ENCODE measurements at regions not wholly inside any gene's neighbourhood (a gene's known extent, or its start where the extent isn't known, plus 50 kb on each side); places are given as distances from the start of the nearest gene placed in this dataset.

GRCh38 chr6:119742188-119742803 lies 392.7 kb upstream of the MAN1A1 start:
- TF ChIP-seq CTCF (conservative IDR thresholded peaks at IDR 0.05): peak; percentile 93
- no peak overlapping the region for H3K9ac ChIP-seq (ENCODE audit: extremely low read depth, insufficient read length, low read length)
- no peak overlapping the region for H3K4me2 ChIP-seq (ENCODE audit: insufficient read depth, insufficient read length, low read length)

More at GRCh38 chr6:119742188-119742803, 392.7 kb upstream of the MAN1A1 start:
- H3K27me3 Mint-ChIP-seq (ENCODE audit: low read depth): no peaks in the 10 kb centered on the region
- Histone ChIP-seq H3K79me2 (ENCODE audit: insufficient read depth, low read length) (no peaks in the 10 kb centered on the region), H3K23ac (ENCODE audit: insufficient read length, low read depth, low read length) (no peak overlapping the region), H3K4me1 (ENCODE audit: insufficient read depth, low read length) (no peaks in the 10 kb centered on the region), H4K5ac (ENCODE audit: insufficient read length, low read depth, low read length) (no peak overlapping the region), H2BK15ac (ENCODE audit: low read depth, low read length) (no peak overlapping the region), H3K18ac (ENCODE audit: insufficient read length, low read depth, low read length) (no peak overlapping the region), H4K91ac (ENCODE audit: insufficient read length, low read depth, low read length) (no peak overlapping the region), H3K23me2 (ENCODE audit: insufficient read length, low read depth, low read length, poor library complexity, severe bottlenecking) (no peaks in the 10 kb centered on the region), H3K4ac (ENCODE audit: low read depth, low read length) (no peak overlapping the region), H2BK20ac (ENCODE audit: low read depth, low read length, poor library complexity, severe bottlenecking) (no peak overlapping the region), H4K8ac (replicated peaks; ENCODE audit: insufficient read length, low read depth, low read length) (no peak overlapping the region), H2AFZ (ENCODE audit: low read length) (no peak overlapping the region), H3K79me1 (ENCODE audit: insufficient read depth, low read depth, low read length, poor library complexity, severe bottlenecking) (no peaks in the 10 kb centered on the region), H4K20me1 (ENCODE audit: control insufficient read depth, insufficient read depth, insufficient read length) (no peaks in the 10 kb centered on the region), H2BK120ac (ENCODE audit: low read depth, low read length, poor library complexity, severe bottlenecking) (no peak overlapping the region), H3K27ac (ENCODE audit: insufficient read length, low read depth, low read length) (no peak overlapping the region), H3K9me3 (ENCODE audit: control insufficient read depth, low read depth, low read length) (no peaks in the 10 kb centered on the region), H2BK12ac (ENCODE audit: insufficient read length, low read depth, low read length) (no peak overlapping the region), H3K14ac (ENCODE audit: insufficient read depth, low read length) (no peak overlapping the region), H3K27me3 (ENCODE audit: insufficient read depth, low read length) (no peaks in the 10 kb centered on the region), H3K56ac (ENCODE audit: insufficient read length, low read depth, low read length) (no peak overlapping the region), H2AK5ac (ENCODE audit: insufficient read length, low read length) (no peak overlapping the region), H3T11ph (ENCODE audit: low read length) (no peak overlapping the region), H2BK5ac (ENCODE audit: insufficient read length, low read length) (no peak overlapping the region)
- H3K4me1 Mint-ChIP-seq: no peaks in the 10 kb centered on the region
- no peak overlapping the region for H3K4me3 Mint-ChIP-seq
- H3K9me3 Mint-ChIP-seq: no peaks in the 10 kb centered on the region
- no peak overlapping the region; a peak in 1 of 7 replicates for H3K27ac Mint-ChIP-seq
- no peaks in the 10 kb centered on the region for H3K36me3 Mint-ChIP-seq (ENCODE audit: insufficient read depth in 1 of 3, low read depth in 3 of 3)
- peak; percentile 73 for DNase-seq
- no CpG with 5 or more reads among the region's 6 CpGs for WGBS (ENCODE audit: extremely low coverage, insufficient read length, low lambda C conversion rate)

All from H9 (cell line).